GM12878 (cell line): ENCODE measurements at regions not wholly inside any gene's neighbourhood (a gene's known extent, or its start where the extent isn't known, plus 50 kb on each side); places are given as distances from the start of the nearest gene placed in this dataset.

ENCODE experiments used
- ATAC-seq: fragments of 200-7000 bp; cut with Tn5 transposase; 3 replicates; pipeline ENCODE4 v1.9.1; 2020; ENCODE audit warnings: mild to moderate bottlenecking, moderate library complexity
- BruUV-seq: library from RNA; stranded (reverse); fragments of 400-500 nt; replicated peaks from 2 replicates; lab custom pipeline; 2021; lab: Mats Ljungman, UMichigan
- CTCF ChIA-PET: fragments of 300-600 bp; sonication (Branson Sonifier 250); formaldehyde crosslinking; extraction: SDS; loops from one replicate; lab custom pipeline; 2021; ENCODE audit warnings: inconsistent platforms; lab: Yijun Ruan, JAX
- POLR2A ChIA-PET: fragments of 350-600 bp; formaldehyde crosslinking; extraction: SDS; loops from one replicate; lab custom pipeline; 2021; ENCODE audit warnings: inconsistent platforms; lab: Charles Lee
- RAD21 ChIA-PET: fragments of 300-600 bp; sonication (Branson Sonifier 250); formaldehyde crosslinking; loops from one replicate; lab custom pipeline; 2023; ENCODE audit warnings: antibody characterized with exemption; ENCODE audit not compliant: unreplicated experiment; lab: Charles Lee
- SMC1A ChIA-PET: fragments of 300-600 bp; sonication (Branson Sonifier 250); formaldehyde crosslinking; loops from one replicate; lab custom pipeline; 2023; ENCODE audit not compliant: unreplicated experiment, uncharacterized antibody; lab: Charles Lee
- DNase-seq: peaks from one replicate; pipeline ENCODE4 v3.0.0-alpha.2; 2011; ENCODE audit warnings: low read depth, low spot score
- FAIRE-seq: peaks from 3 replicates; lab custom pipeline; 2011; peaks lifted over from hg19 to GRCh38; lab: Jason Lieb, UNC
- H2AFZ ChIP-seq: 2 replicates; pipeline ENCODE4 v1.6.0; 2011; ENCODE audit warnings: low read depth, low read length, control low read depth; ENCODE audit not compliant: control insufficient read depth
- H3K27ac ChIP-seq: 2 replicates; pipeline ENCODE4 v1.5.1; 2011; ENCODE audit warnings: control low read depth; ENCODE audit not compliant: control insufficient read depth, insufficient read depth
- H3K27me3 ChIP-seq, 2 experiments: replicated peaks in 1 of 2; 2 replicates each; pipeline versions ENCODE4 v1.6.0 to v1.6.1; 2011; ENCODE audit warnings: low read length in 1 of 2; ENCODE audit not compliant: control insufficient read depth in 2 of 2, insufficient read depth in 2 of 2
- H3K36me3 ChIP-seq, 2 experiments: 2 replicates each; pipeline ENCODE4 v1.5.1; 2011; ENCODE audit warnings: low read length in 1 of 2; ENCODE audit not compliant: control insufficient read depth in 2 of 2, insufficient read depth in 2 of 2
- H3K4me1 ChIP-seq: 2 replicates; pipeline ENCODE4 v1.6.1; 2011; ENCODE audit warnings: mild to moderate bottlenecking, low read length, moderate library complexity, mixed read lengths; ENCODE audit not compliant: control insufficient read depth, insufficient read depth
- H3K4me2 ChIP-seq: 2 replicates; pipeline ENCODE4 v1.6.0; 2011; ENCODE audit warnings: control low read depth; ENCODE audit not compliant: control insufficient read depth, insufficient read depth
- H3K4me3 ChIP-seq: fragments of 200-600 bp; sonication (generic); 2 replicates; pipeline ENCODE4 v1.5.1; 2016
- H3K79me2 ChIP-seq: 2 replicates; pipeline ENCODE4 v1.6.0; 2011; ENCODE audit warnings: low read length; ENCODE audit not compliant: control insufficient read depth, insufficient read depth
- H3K9ac ChIP-seq: 2 replicates; pipeline ENCODE4 v1.8.0; 2011; ENCODE audit warnings: low read length, control low read depth, mixed read lengths; ENCODE audit not compliant: control insufficient read depth, insufficient read depth
- H3K9me3 ChIP-seq: replicated peaks from 3 replicates; pipeline ENCODE4 v1.5.1; 2011; ENCODE audit warnings: mild to moderate bottlenecking, low read length; ENCODE audit not compliant: control insufficient read depth, insufficient read depth
- H4K20me1 ChIP-seq: 2 replicates; pipeline ENCODE4 v1.6.0; 2011; ENCODE audit not compliant: control insufficient read depth, insufficient read depth
- BCL11A ChIP-seq: IDR thresholded peaks from 2 replicates; pipeline ENCODE4 v1.6.1; 2011; ENCODE audit warnings: low read depth, low read length
- CBFB ChIP-seq: IDR thresholded peaks from 2 replicates; pipeline ENCODE4 v1.6.1; 2016; ENCODE audit warnings: antibody characterized with exemption, low read depth
- IRF3 ChIP-seq: fragments of 450-650 bp; IDR thresholded peaks from 2 replicates; pipeline ENCODE4 v1.6.1; 2014; ENCODE audit warnings: mild to moderate bottlenecking
- NRF1 ChIP-seq: conservative IDR thresholded peaks from 2 replicates; pipeline ENCODE4 v1.6.1; 2011; ENCODE audit warnings: mild to moderate bottlenecking, low read depth, low read length, improper control_type of control experiment
- POU2F2 ChIP-seq: IDR thresholded peaks from 3 replicates; pipeline ENCODE4 v1.6.1; 2011; ENCODE audit warnings: low read depth, mild to moderate bottlenecking, low read length, borderline replicate concordance
- SIX5 ChIP-seq: IDR thresholded peaks from 2 replicates; pipeline ENCODE4 v1.6.1; 2011; ENCODE audit warnings: mild to moderate bottlenecking, low read depth, low read length, moderate library complexity; ENCODE audit not compliant: severe bottlenecking
- SKIL ChIP-seq: fragments of 450-650 bp; IDR thresholded peaks from 2 replicates; pipeline ENCODE4 v1.6.1; 2017; ENCODE audit warnings: mild to moderate bottlenecking, low read depth, inconsistent platforms; ENCODE audit not compliant: poor library complexity, severe bottlenecking
- SREBF1 ChIP-seq: IDR thresholded peaks from 2 replicates; pipeline ENCODE4 v1.6.1; 2012; ENCODE audit warnings: mild to moderate bottlenecking, low read length
- WGBS: methylation state at CpG from one replicate; pipeline ENCODE4 v1.1.6; 2016; ENCODE audit warnings: low lambda C conversion rate; ENCODE audit not compliant: insufficient replicate concordance, insufficient coverage; ENCODE audit errors: missing lambda C conversion rate; 5-methylcytosine and 5-hydroxymethylcytosine counted together
- in situ Hi-C: fragments of 300-500 bp; cut with MboI; formaldehyde crosslinking; loops from 9 replicates; pipeline ENCODE4 v1.14.3; 2018; ENCODE audit warnings: mixed read lengths
- intact Hi-C: fragments of 100-400 bp; cut with micrococcal nuclease; formaldehyde crosslinking; loops from one replicate; pipeline ENCODE4 v1.14.2; 2022; ENCODE audit not compliant: unreplicated experiment
- TF ChIP-seq, protein P1 (sequence below): IDR thresholded peaks from 2 replicates; pipeline ENCODE4 v1.6.1; 2012; ENCODE audit warnings: low read depth, low read length, improper control_type of control experiment
- TF ChIP-seq, protein P2 (sequence below): fragments of 450-650 bp; IDR thresholded peaks from 2 replicates; pipeline ENCODE4 v1.6.1; 2016; ENCODE audit warnings: mild to moderate bottlenecking
- TF ChIP-seq, protein P3 (sequence below): fragments of 450-650 bp; formaldehyde crosslinking; IDR thresholded peaks from 2 replicates; pipeline ENCODE4 v1.4.0; 2022; ENCODE audit warnings: mild to moderate bottlenecking, moderate library complexity

GRCh38 chr1:117754061-117754969 is 148.5 kb downstream of the TENT5C start (continued):
- TF ChIP-seq IRF3: no peak
- TF ChIP-seq, protein P1, sequence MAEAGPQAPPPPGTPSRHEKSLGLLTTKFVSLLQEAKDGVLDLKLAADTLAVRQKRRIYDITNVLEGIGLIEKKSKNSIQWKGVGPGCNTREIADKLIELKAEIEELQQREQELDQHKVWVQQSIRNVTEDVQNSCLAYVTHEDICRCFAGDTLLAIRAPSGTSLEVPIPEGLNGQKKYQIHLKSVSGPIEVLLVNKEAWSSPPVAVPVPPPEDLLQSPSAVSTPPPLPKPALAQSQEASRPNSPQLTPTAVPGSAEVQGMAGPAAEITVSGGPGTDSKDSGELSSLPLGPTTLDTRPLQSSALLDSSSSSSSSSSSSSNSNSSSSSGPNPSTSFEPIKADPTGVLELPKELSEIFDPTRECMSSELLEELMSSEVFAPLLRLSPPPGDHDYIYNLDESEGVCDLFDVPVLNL: no peak
- TF ChIP-seq POU2F2: no peak

GRCh38 chr1:117757668-117758067 is 151.8 kb downstream of the TENT5C start:
- CTCF ChIA-PET: interaction anchor here (0.7 to 11.9 kb wide), 27 partner anchors 9 to 690 kb away, joined by 3 to 269 read pairs (median 4); partner anchors contain the start of genes GDAP2 and WDR3
- peaks cover 0 to 2% of the 10 kb centered on the region in 2 experiments; a peak in 2 of 4 replicates for H3K27me3 ChIP-seq
- POLR2A ChIA-PET: interaction anchor here (1.0 kb wide), 1 partner anchor 137 kb away, joined by 5 read pairs; no protein-coding TSS in a partner anchor
- H3K9ac ChIP-seq: no peak overlapping the region
- no peak overlapping the region for H3K4me2 ChIP-seq
- H3K79me2 ChIP-seq: no peaks in the 10 kb centered on the region
- SMC1A ChIA-PET: interaction anchor here (0.9 to 8.7 kb wide), 7 partner anchors 44 to 690 kb away, joined by 3 to 84 read pairs (median 6); no protein-coding TSS in a partner anchor
- intact Hi-C loops: no loop called here
- WGBS: 38% methylated on average over 3 of the region's 3 CpGs
- H3K27ac ChIP-seq: no peak overlapping the region
- no peaks in the 10 kb centered on the region for H3K36me3 ChIP-seq
- in situ Hi-C loops: no loop called here
- DNase-seq (no peak), FAIRE-seq (no peak), ATAC-seq (no peak)
- H4K20me1 ChIP-seq: no peaks in the 10 kb centered on the region
- RAD21 ChIA-PET: interaction anchor here (0.8 to 3.2 kb wide), 5 partner anchors 138 to 630 kb away, joined by 3 to 13 read pairs (median 5); no protein-coding TSS in a partner anchor
- H3K4me1 ChIP-seq: no peaks in the 10 kb centered on the region; the same call in none of the 2 replicates
- H2AFZ ChIP-seq: no peak overlapping the region
- BruUV-seq: no TSS peak
- no peaks in the 10 kb centered on the region for H3K9me3 ChIP-seq
- H3K4me3 ChIP-seq: no peak overlapping the region
- no peak for TF ChIP-seq CBFB
- TF ChIP-seq, protein P2, sequence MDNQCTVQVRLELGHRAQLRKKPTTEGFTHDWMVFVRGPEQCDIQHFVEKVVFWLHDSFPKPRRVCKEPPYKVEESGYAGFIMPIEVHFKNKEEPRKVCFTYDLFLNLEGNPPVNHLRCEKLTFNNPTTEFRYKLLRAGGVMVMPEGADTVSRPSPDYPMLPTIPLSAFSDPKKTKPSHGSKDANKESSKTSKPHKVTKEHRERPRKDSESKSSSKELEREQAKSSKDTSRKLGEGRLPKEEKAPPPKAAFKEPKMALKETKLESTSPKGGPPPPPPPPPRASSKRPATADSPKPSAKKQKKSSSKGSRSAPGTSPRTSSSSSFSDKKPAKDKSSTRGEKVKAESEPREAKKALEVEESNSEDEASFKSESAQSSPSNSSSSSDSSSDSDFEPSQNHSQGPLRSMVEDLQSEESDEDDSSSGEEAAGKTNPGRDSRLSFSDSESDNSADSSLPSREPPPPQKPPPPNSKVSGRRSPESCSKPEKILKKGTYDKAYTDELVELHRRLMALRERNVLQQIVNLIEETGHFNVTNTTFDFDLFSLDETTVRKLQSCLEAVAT: no peak
- no peak for TF ChIP-seq SREBF1
- no peak for TF ChIP-seq SIX5
- no peak for TF ChIP-seq NRF1
- TF ChIP-seq, protein P3, sequence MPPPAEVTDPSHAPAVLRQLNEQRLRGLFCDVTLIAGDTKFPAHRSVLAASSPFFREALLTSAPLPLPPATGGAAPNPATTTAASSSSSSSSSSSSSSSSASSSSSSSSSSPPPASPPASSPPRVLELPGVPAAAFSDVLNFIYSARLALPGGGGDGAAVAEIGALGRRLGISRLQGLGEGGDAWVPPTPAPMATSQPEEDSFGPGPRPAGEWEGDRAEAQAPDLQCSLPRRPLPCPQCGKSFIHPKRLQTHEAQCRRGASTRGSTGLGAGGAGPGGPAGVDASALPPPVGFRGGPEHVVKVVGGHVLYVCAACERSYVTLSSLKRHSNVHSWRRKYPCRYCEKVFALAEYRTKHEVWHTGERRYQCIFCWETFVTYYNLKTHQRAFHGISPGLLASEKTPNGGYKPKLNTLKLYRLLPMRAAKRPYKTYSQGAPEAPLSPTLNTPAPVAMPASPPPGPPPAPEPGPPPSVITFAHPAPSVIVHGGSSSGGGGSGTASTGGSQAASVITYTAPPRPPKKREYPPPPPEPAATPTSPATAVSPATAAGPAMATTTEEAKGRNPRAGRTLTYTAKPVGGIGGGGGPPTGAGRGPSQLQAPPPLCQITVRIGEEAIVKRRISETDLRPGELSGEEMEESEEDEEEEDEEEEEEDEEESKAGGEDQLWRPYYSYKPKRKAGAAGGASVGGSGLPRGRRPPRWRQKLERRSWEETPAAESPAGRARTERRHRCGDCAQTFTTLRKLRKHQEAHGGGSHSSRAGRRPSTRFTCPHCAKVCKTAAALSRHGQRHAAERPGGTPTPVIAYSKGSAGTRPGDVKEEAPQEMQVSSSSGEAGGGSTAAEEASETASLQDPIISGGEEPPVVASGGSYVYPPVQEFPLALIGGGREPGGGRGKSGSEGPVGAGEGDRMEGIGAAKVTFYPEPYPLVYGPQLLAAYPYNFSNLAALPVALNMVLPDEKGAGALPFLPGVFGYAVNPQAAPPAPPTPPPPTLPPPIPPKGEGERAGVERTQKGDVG: no peak
- no peak for TF ChIP-seq BCL11A
- TF ChIP-seq SKIL: no peak
